DND-41 (cell line): ENCODE measurements at regions not wholly inside any gene's neighbourhood (a gene's known extent, or its start where the extent isn't known, plus 50 kb on each side); places are given as distances from the start of the nearest gene placed in this dataset.

Experiments
- CTCF ChIP-seq: IDR thresholded peaks from 2 replicates; pipeline ENCODE4 v1.5.1; 2012; ENCODE audit warnings: borderline replicate concordance, low read length, moderate library complexity, mild to moderate bottlenecking; ENCODE audit not compliant: poor library complexity, severe bottlenecking; ENCODE audit errors: extremely low read depth
- EZH2 ChIP-seq: IDR thresholded peaks from 3 replicates; pipeline ENCODE4 v1.6.1; 2012; ENCODE audit warnings: borderline replicate concordance, low read depth, mild to moderate bottlenecking, moderate library complexity, low read length, inconsistent platforms; ENCODE audit not compliant: severe bottlenecking

GRCh38 chr4:41318839-41319530 lies 62.3 kb downstream of the UCHL1 start:
- TF ChIP-seq CTCF (no peak), EZH2 (no peak)
